ENCODE measurements at regions not wholly inside any gene's neighbourhood (a gene's known extent, or its start where the extent isn't known, plus 50 kb on each side); places are given as distances from the start of the nearest gene placed in this dataset.

DNA sequence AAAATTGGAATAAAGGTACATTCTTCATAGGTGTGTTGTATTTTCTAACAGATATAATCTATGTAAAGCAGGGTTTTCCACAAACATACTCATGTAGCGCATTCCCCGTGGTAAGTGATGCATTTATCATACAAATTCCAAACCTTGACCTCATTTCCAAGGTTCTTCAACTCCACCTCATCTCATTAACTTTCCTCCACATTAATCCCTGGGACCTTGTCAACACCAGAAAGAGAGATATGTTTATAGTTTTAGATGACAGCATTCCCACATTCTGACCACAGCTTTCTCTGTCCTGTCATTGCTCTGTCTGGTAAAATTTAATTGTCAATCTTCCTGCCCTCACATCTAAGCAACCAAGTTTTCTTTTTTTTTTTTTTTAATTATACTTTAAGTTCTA lies 415.1 kb downstream of the TMEM161B start:
- TF ChIP-seq CTCF (IDR thresholded peaks at IDR 0.05; ENCODE audit: low read depth, low read length) = no peak
- TF ChIP-seq MYC (IDR thresholded peaks at IDR 0.05; ENCODE audit: low read depth, low read length) = no peak
- no peak for TF ChIP-seq POLR2A (IDR thresholded peaks at IDR 0.05; ENCODE audit: extremely low read depth, insufficient read length)
- no peak for TF ChIP-seq MAX (IDR thresholded peaks at IDR 0.05; ENCODE audit: low read depth, low read length)
